Esophagus squamous epithelium (tissue), 4 donors: ENCODE measurements at regions not wholly inside any gene's neighbourhood (a gene's known extent, or its start where the extent isn't known, plus 50 kb on each side); places are given as distances from the start of the nearest gene placed in this dataset.

Experiments used
- POLR2A ChIP-seq, 4 donors: fragments of 450-650 bp; IDR thresholded peaks; one replicate each; pipeline ENCODE4 v1.6.1; 2017; ENCODE audit warnings: antibody characterized with exemption in 4 of 4, mild to moderate bottlenecking in 4 of 4, moderate library complexity in 3 of 4
- TF ChIP-seq, protein P1 (sequence below), 6 experiments: fragments of 450-650 bp in 4 of 6; fragments of 200-600 bp in 2 of 6; sonication (generic) in 2 of 6; IDR thresholded peaks; one replicate each; pipeline ENCODE4 v1.5.1; 2016 to 2019; ENCODE audit warnings: antibody characterized with exemption in 6 of 6, mild to moderate bottlenecking in 4 of 6, moderate library complexity in 4 of 6

DNA sequence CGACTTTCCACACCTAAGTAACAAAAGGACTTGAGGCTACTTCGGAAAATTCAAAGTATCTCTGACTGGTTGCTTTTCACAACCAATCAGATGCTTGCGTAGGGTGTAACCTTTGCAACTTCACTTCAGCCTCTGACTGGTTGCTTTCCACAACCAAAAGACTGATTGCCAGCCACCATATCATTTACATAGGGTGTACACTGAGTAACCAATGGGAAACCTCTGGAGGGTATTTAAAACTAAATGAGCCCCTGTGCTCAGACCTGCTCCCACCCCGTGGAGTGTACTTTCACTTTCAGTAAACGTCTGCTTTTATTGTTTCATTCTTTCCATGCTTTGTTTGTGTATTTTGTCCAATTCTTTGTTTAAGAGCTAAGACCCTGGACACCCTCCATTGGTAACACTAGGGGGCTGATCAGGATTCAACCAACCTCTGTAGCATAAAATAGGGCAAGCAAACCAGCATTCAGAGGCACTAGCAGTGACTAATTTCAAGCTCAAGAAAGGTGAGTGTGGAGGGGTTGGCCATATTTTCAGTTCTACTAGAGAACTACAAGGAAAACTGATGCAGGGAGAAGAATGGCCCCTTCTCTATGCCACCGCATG, 390.8 kb downstream of the POM121L12 start:
- TF ChIP-seq, protein P1, sequence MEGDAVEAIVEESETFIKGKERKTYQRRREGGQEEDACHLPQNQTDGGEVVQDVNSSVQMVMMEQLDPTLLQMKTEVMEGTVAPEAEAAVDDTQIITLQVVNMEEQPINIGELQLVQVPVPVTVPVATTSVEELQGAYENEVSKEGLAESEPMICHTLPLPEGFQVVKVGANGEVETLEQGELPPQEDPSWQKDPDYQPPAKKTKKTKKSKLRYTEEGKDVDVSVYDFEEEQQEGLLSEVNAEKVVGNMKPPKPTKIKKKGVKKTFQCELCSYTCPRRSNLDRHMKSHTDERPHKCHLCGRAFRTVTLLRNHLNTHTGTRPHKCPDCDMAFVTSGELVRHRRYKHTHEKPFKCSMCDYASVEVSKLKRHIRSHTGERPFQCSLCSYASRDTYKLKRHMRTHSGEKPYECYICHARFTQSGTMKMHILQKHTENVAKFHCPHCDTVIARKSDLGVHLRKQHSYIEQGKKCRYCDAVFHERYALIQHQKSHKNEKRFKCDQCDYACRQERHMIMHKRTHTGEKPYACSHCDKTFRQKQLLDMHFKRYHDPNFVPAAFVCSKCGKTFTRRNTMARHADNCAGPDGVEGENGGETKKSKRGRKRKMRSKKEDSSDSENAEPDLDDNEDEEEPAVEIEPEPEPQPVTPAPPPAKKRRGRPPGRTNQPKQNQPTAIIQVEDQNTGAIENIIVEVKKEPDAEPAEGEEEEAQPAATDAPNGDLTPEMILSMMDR (IDR thresholded peaks at IDR 0.05) = no peak
- no peak for TF ChIP-seq POLR2A (IDR thresholded peaks at IDR 0.05)
